ENCODE measurements at regions not wholly inside any gene's neighbourhood (a gene's known extent, or its start where the extent isn't known, plus 50 kb on each side); places are given as distances from the start of the nearest gene placed in this dataset.
"Not testable (repeated sequence)": the region's sequence is repeated elsewhere in the genome, so short reads cannot be mapped to it uniquely, and the experiment has no call there.

GRCh38 chr12:131616043-131616700 is 94.7 kb upstream of the SFSWAP start:
- TF ChIP-seq GATA1 (IDR thresholded peaks at IDR 0.05; ENCODE audit: low read depth, low read length) (no peak), POLR2A (IDR thresholded peaks at IDR 0.05; ENCODE audit: low read length) (no peak)
- no peak for DNase-seq

GRCh38 chr12:131616738-131617137 is 94.2 kb upstream of the SFSWAP start:
- TF ChIP-seq POLR2A (IDR thresholded peaks at IDR 0.05; ENCODE audit: low read length) (no peak), GATA1 (IDR thresholded peaks at IDR 0.05; ENCODE audit: low read depth, low read length) (no peak)
- no peak for DNase-seq

- no peak for DNase-seq
- TF ChIP-seq POLR2A (IDR thresholded peaks at IDR 0.05; ENCODE audit: low read length) (no peak), GATA1 (IDR thresholded peaks at IDR 0.05; ENCODE audit: low read depth, low read length) (no peak)
Observed at GRCh38 chr12:131617179-131617578, 93.7 kb upstream of the SFSWAP start.

- TF ChIP-seq POLR2A (IDR thresholded peaks at IDR 0.05; ENCODE audit: low read length): no peak
- no peak for TF ChIP-seq GATA1 (IDR thresholded peaks at IDR 0.05; ENCODE audit: low read depth, low read length)
- DNase-seq: no peak
Observed at GRCh38 chr12:131617596-131618302, 93.1 kb upstream of the SFSWAP start.

GRCh38 chr12:131618303-131618658 is 92.6 kb upstream of the SFSWAP start:
- no peak for TF ChIP-seq POLR2A (IDR thresholded peaks at IDR 0.05; ENCODE audit: low read length)
- TF ChIP-seq GATA1 (IDR thresholded peaks at IDR 0.05; ENCODE audit: low read depth, low read length): no peak
- no peak for DNase-seq

GRCh38 chr12:131618701-131619100 is 92.2 kb upstream of the SFSWAP start:
- TF ChIP-seq GATA1 (IDR thresholded peaks at IDR 0.05; ENCODE audit: low read depth, low read length) (no peak), POLR2A (IDR thresholded peaks at IDR 0.05; ENCODE audit: low read length) (no peak)
- DNase-seq: no peak

- TF ChIP-seq GATA1 (IDR thresholded peaks at IDR 0.05; ENCODE audit: low read depth, low read length) (no peak), POLR2A (IDR thresholded peaks at IDR 0.05; ENCODE audit: low read length) (no peak)
- no peak for DNase-seq
Observed at GRCh38 chr12:131619106-131619642, 91.7 kb upstream of the SFSWAP start.

GRCh38 chr12:131619736-131620506 is 91.0 kb upstream of the SFSWAP start:
- no peak for TF ChIP-seq POLR2A (IDR thresholded peaks at IDR 0.05; ENCODE audit: low read length)
- TF ChIP-seq GATA1 (IDR thresholded peaks at IDR 0.05; ENCODE audit: low read depth, low read length): no peak
- DNase-seq: no peak

- TF ChIP-seq POLR2A (IDR thresholded peaks at IDR 0.05; ENCODE audit: low read length): no peak
- TF ChIP-seq GATA1 (IDR thresholded peaks at IDR 0.05; ENCODE audit: low read depth, low read length): no peak
- no peak for DNase-seq
Observed at GRCh38 chr12:131620520-131620919, 90.4 kb upstream of the SFSWAP start.

GRCh38 chr12:131620946-131621681 is 89.8 kb upstream of the SFSWAP start:
- no peak for DNase-seq

GRCh38 chr12:131621701-131622421 is 89.0 kb upstream of the SFSWAP start:
- no peak for DNase-seq
- TF ChIP-seq GATA1 (IDR thresholded peaks at IDR 0.05; ENCODE audit: low read depth, low read length): no peak
- no peak for TF ChIP-seq POLR2A (IDR thresholded peaks at IDR 0.05; ENCODE audit: low read length)

More at GRCh38 chr12:131620946-131621681, 89.8 kb upstream of the SFSWAP start:
- TF ChIP-seq POLR2A (IDR thresholded peaks at IDR 0.05; ENCODE audit: low read length) (no peak), GATA1 (IDR thresholded peaks at IDR 0.05; ENCODE audit: low read depth, low read length) (no peak)

- TF ChIP-seq POLR2A (IDR thresholded peaks at IDR 0.05; ENCODE audit: low read length): no peak
- TF ChIP-seq GATA1 (IDR thresholded peaks at IDR 0.05; ENCODE audit: low read depth, low read length): no peak
- DNase-seq: no peak
Observed at GRCh38 chr12:131622422-131622955, 88.4 kb upstream of the SFSWAP start.

- DNase-seq: peak; percentile 25 to 26
Observed at GRCh38 chr12:131623404-131624368, 87.2 kb upstream of the SFSWAP start.

- not testable (repeated sequence) for DNase-seq
Observed at GRCh38 chr12:131624369-131624739, 86.5 kb upstream of the SFSWAP start.

- DNase-seq: not testable (repeated sequence)
Observed at GRCh38 chr12:131624756-131625501, 86.0 kb upstream of the SFSWAP start.

GRCh38 chr12:131625966-131626722 is 84.7 kb upstream of the SFSWAP start:
- DNase-seq: not testable (repeated sequence)
